GM19463 (cell line): ENCODE measurements at regions not wholly inside any gene's neighbourhood (a gene's known extent, or its start where the extent isn't known, plus 50 kb on each side); places are given as distances from the start of the nearest gene placed in this dataset.

Source experiments
- ATAC-seq: cut with Tn5 transposase; IDR thresholded peaks from one replicate; pipeline ENCODE4 v1.9.1; 2021; ENCODE audit warnings: mild to moderate bottlenecking, moderate library complexity; ENCODE audit not compliant: unreplicated experiment

GRCh38 chr14:58923751-58924405 lies 264.6 kb upstream of the DAAM1 start:
- no peak for ATAC-seq

GRCh38 chr14:58941629-58942028 lies 246.8 kb upstream of the DAAM1 start:
- no peak for ATAC-seq

GRCh38 chr14:58942516-58942915 lies 246.0 kb upstream of the DAAM1 start:
- ATAC-seq = no peak

- no peak for ATAC-seq
Observed at GRCh38 chr14:58944343-58944967, 244.0 kb upstream of the DAAM1 start.

- ATAC-seq = no peak
Observed at GRCh38 chr14:58944968-58945356, 243.5 kb upstream of the DAAM1 start.

- ATAC-seq = no peak
Observed at GRCh38 chr14:58946431-58946830, 242.0 kb upstream of the DAAM1 start.

- ATAC-seq = no peak
Observed at GRCh38 chr14:58947156-58947555, 241.3 kb upstream of the DAAM1 start.

GRCh38 chr14:58947814-58948445 lies 240.5 kb upstream of the DAAM1 start:
- no peak for ATAC-seq

GRCh38 chr14:58950555-58950954 lies 237.9 kb upstream of the DAAM1 start:
- no peak for ATAC-seq

GRCh38 chr14:58951143-58951542 lies 237.3 kb upstream of the DAAM1 start:
- ATAC-seq = no peak

GRCh38 chr14:58954052-58954451 lies 234.4 kb upstream of the DAAM1 start:
- peak; percentile 43 for ATAC-seq

GRCh38 chr14:58954901-58955861 lies 233.3 kb upstream of the DAAM1 start:
- peak; percentile 34 for ATAC-seq

GRCh38 chr14:58961045-58961731 lies 227.3 kb upstream of the DAAM1 start:
- no peak for ATAC-seq

GRCh38 chr14:58963873-58964597 lies 224.4 kb upstream of the DAAM1 start:
- no peak for ATAC-seq

GRCh38 chr14:58964598-58964928 lies 223.9 kb upstream of the DAAM1 start:
- no peak for ATAC-seq

GRCh38 chr14:58965601-58966000 lies 222.9 kb upstream of the DAAM1 start:
- ATAC-seq = no peak

GRCh38 chr14:58966997-58967396 lies 221.5 kb upstream of the DAAM1 start:
- ATAC-seq = no peak

GRCh38 chr14:58969951-58970751 lies 218.3 kb upstream of the DAAM1 start:
- ATAC-seq = peak; percentile 62
